H1 (cell line): ENCODE measurements at regions not wholly inside any gene's neighbourhood (a gene's known extent, or its start where the extent isn't known, plus 50 kb on each side); places are given as distances from the start of the nearest gene placed in this dataset.

Experiments used
- CTCF ChIA-PET: fragments of 300-600 bp; sonication (Branson Sonifier 250); formaldehyde crosslinking; loops from one replicate; lab custom pipeline; 2021; ENCODE audit not compliant: partially characterized antibody; lab: Charles Lee
- POLR2A ChIA-PET: fragments of 300-600 bp; sonication (Branson Sonifier 250); formaldehyde crosslinking; loops from one replicate; lab custom pipeline; 2021; ENCODE audit warnings: inconsistent platforms; ENCODE audit not compliant: partially characterized antibody; lab: Charles Lee
- DNase-seq, 2 experiments: peaks; one replicate each; pipeline versions ENCODE4 v3.0.0 to v3.0.0-alpha.2; 2010 to 2022; ENCODE audit warnings: low spot score in 2 of 2, low read depth in 1 of 2, mixed read lengths in 1 of 2
- FAIRE-seq: peaks from 2 replicates; lab custom pipeline; 2011; peaks lifted over from hg19 to GRCh38; lab: Jason Lieb, UNC
- H2AFZ ChIP-seq: 2 replicates; pipeline ENCODE4 v1.8.1; 2012; ENCODE audit warnings: low read length, inconsistent platforms
- H2AK5ac ChIP-seq: 2 replicates; pipeline ENCODE4 v1.6.1; 2013; ENCODE audit warnings: low read depth, low read length
- H2BK120ac ChIP-seq: replicated peaks from 2 replicates; pipeline ENCODE3; 2013; ENCODE audit warnings: low read depth, low read length, inconsistent platforms
- H2BK12ac ChIP-seq: 2 replicates; pipeline ENCODE4 v1.6.1; 2013; ENCODE audit warnings: low read depth, low read length
- H2BK15ac ChIP-seq: 2 replicates; pipeline ENCODE4 v1.6.1; 2013; ENCODE audit warnings: low read length
- H2BK20ac ChIP-seq: 2 replicates; pipeline ENCODE4 v1.6.1; 2013; ENCODE audit warnings: low read length
- H2BK5ac ChIP-seq: 2 replicates; pipeline ENCODE4 v1.6.1; 2013; ENCODE audit warnings: low read depth, low read length
- H3K14ac ChIP-seq: 2 replicates; pipeline ENCODE4 v1.6.1; 2013; ENCODE audit warnings: inconsistent platforms; ENCODE audit not compliant: insufficient read length
- H3K18ac ChIP-seq: 2 replicates; pipeline ENCODE4 v1.6.1; 2013; ENCODE audit warnings: low read length; ENCODE audit errors: extremely low read depth
- H3K23ac ChIP-seq: 2 replicates; pipeline ENCODE4 v1.6.1; 2013; ENCODE audit warnings: inconsistent platforms; ENCODE audit not compliant: insufficient read length
- H3K23me2 ChIP-seq: 2 replicates; pipeline ENCODE4 v1.6.1; 2013; ENCODE audit warnings: low read depth, low read length
- H3K27ac ChIP-seq: 2 replicates; pipeline ENCODE4 v1.6.1; 2011; ENCODE audit warnings: low read depth, low read length, inconsistent platforms
- H3K27me3 ChIP-seq, 4 experiments: replicated peaks in 1 of 4; 1 replicate in 1 of 4; 2 replicates in 3 of 4; pipeline versions ENCODE4 v1.6.1 to v1.8.1; 2011 to 2013; ENCODE audit warnings: low read length in 3 of 4, mild to moderate bottlenecking in 3 of 4, inconsistent platforms in 2 of 4, mixed read lengths in 2 of 4, moderate library complexity in 1 of 4; ENCODE audit not compliant: control insufficient read depth in 3 of 4, insufficient read depth in 3 of 4; ENCODE audit errors: extremely low read depth in 1 of 4
- H3K36me3 ChIP-seq, 4 experiments: 2 replicates each; pipeline versions ENCODE4 v1.6.1 to v1.8.1; 2011 to 2013; ENCODE audit warnings: mild to moderate bottlenecking in 4 of 4, low read length in 3 of 4, moderate library complexity in 2 of 4, control low read depth in 1 of 4, inconsistent platforms in 1 of 4; ENCODE audit not compliant: insufficient read depth in 4 of 4, control insufficient read depth in 2 of 4
- H3K4ac ChIP-seq: replicated peaks from 2 replicates; pipeline ENCODE3; 2013; ENCODE audit warnings: low read length, low read depth, mixed read lengths, inconsistent platforms; ENCODE audit not compliant: insufficient read length
- H3K4me1 ChIP-seq, 4 experiments: replicated peaks in 1 of 4; 1 replicate in 1 of 4; 2 replicates in 3 of 4; pipeline versions ENCODE4 v1.6.1 to v1.8.1; 2011 to 2013; ENCODE audit warnings: low read length in 3 of 4, inconsistent platforms in 2 of 4, mixed read lengths in 1 of 4; ENCODE audit not compliant: insufficient read depth in 4 of 4, control insufficient read depth in 3 of 4
- H3K4me2 ChIP-seq, 2 experiments: 2 replicates each; pipeline versions ENCODE4 v1.6.1 to v1.8.1; 2011 to 2013; ENCODE audit warnings: low read depth in 2 of 2, low read length in 2 of 2, control low read depth in 1 of 2, inconsistent platforms in 1 of 2, mild to moderate bottlenecking in 1 of 2; ENCODE audit not compliant: insufficient read depth in 1 of 2
- H3K4me3 ChIP-seq, 4 experiments: fragments of 200-600, 300-600 bp in 1 of 4; sonication (generic), shearing (Covaris generic), sonication (Bioruptor Twin) in 1 of 4; 2 replicates each; pipeline versions ENCODE4 v1.5.1 to v1.8.1; 2011 to 2016; ENCODE audit warnings: low read length in 4 of 4, low read depth in 3 of 4, control low read depth in 2 of 4, inconsistent platforms in 2 of 4, mild to moderate bottlenecking in 2 of 4, mixed read lengths in 1 of 4, moderate library complexity in 1 of 4; ENCODE audit not compliant: insufficient read depth in 2 of 4; ENCODE audit errors: extremely low read depth in 1 of 4
- H3K56ac ChIP-seq: replicated peaks from 2 replicates; pipeline ENCODE3; 2013; ENCODE audit warnings: low read depth, mild to moderate bottlenecking, mixed read lengths, low read length, inconsistent platforms; ENCODE audit not compliant: insufficient read length
- H3K79me1 ChIP-seq: 2 replicates; pipeline ENCODE4 v1.6.1; 2013; ENCODE audit warnings: low read depth, low read length, control low read depth
- H3K79me2 ChIP-seq, 2 experiments: 2 replicates each; pipeline versions ENCODE4 v1.6.1 to v1.8.1; 2012 to 2013; ENCODE audit warnings: low read length in 2 of 2, mild to moderate bottlenecking in 2 of 2, inconsistent platforms in 1 of 2; ENCODE audit not compliant: insufficient read depth in 2 of 2, control insufficient read depth in 1 of 2
- H3K9ac ChIP-seq, 4 experiments: replicated peaks in 1 of 4; 1 replicate in 1 of 4; 2 replicates in 3 of 4; pipeline versions ENCODE4 v1.6.1 to v1.8.1; 2011 to 2013; ENCODE audit warnings: low read depth in 3 of 4, low read length in 3 of 4, control low read depth in 2 of 4, mild to moderate bottlenecking in 2 of 4, moderate library complexity in 2 of 4, inconsistent platforms in 1 of 4; ENCODE audit errors: extremely low read depth in 1 of 4
- H3K9me3 ChIP-seq, 2 experiments: 2 replicates each; pipeline versions ENCODE4 v1.6.1 to v1.8.1; 2012 to 2013; ENCODE audit warnings: mild to moderate bottlenecking in 2 of 2, moderate library complexity in 2 of 2, control low read depth in 1 of 2, inconsistent platforms in 1 of 2, low read depth in 1 of 2, low read length in 1 of 2, mixed read lengths in 1 of 2; ENCODE audit not compliant: insufficient read depth in 2 of 2
- H4K20me1 ChIP-seq, 2 experiments: replicated peaks in 1 of 2; 2 replicates each; pipeline versions ENCODE3 to v1.8.1; 2011 to 2013; ENCODE audit warnings: inconsistent platforms in 2 of 2, low read length in 2 of 2, mild to moderate bottlenecking in 1 of 2; ENCODE audit not compliant: insufficient read depth in 2 of 2, control insufficient read depth in 1 of 2
- H4K5ac ChIP-seq: 2 replicates; pipeline ENCODE4 v1.6.1; 2013; ENCODE audit warnings: low read length, low read depth, mixed read lengths, inconsistent platforms; ENCODE audit not compliant: insufficient read length
- H4K8ac ChIP-seq: 2 replicates; pipeline ENCODE4 v1.8.0; 2013; ENCODE audit warnings: mild to moderate bottlenecking, moderate library complexity, low read length, inconsistent platforms; ENCODE audit not compliant: insufficient read depth; ENCODE audit errors: extremely low read depth
- H4K91ac ChIP-seq: replicated peaks from 2 replicates; pipeline ENCODE3; 2013; ENCODE audit warnings: low read length, mixed read lengths, inconsistent platforms; ENCODE audit not compliant: insufficient read length
- RFX5 ChIP-seq: IDR thresholded peaks from 2 replicates; pipeline ENCODE4 v1.6.1; 2011; ENCODE audit warnings: low read depth, low read length, improper control_type of control experiment, borderline replicate concordance
- SP4 ChIP-seq: IDR thresholded peaks from 2 replicates; pipeline ENCODE4 v1.6.1; 2012; ENCODE audit warnings: low read length, inconsistent platforms
- ZNF274 ChIP-seq: IDR thresholded peaks from 2 replicates; pipeline ENCODE4 v1.7.0; 2012; ENCODE audit warnings: low read length, borderline replicate concordance; ENCODE audit errors: extremely low read depth
- WGBS, 2 experiments: shearing (Covaris generic) in 1 of 2; methylation state at CpG; one replicate each; pipeline versions ENCODE4 v1.1.6 to v1.1.7; 2013 to 2015; ENCODE audit warnings: low lambda C conversion rate in 2 of 2, mixed read lengths in 2 of 2, inconsistent platforms in 1 of 2, low coverage in 1 of 2, missing lambda C conversion rate in 1 of 2; ENCODE audit not compliant: insufficient replicate concordance in 2 of 2, insufficient coverage in 1 of 2, insufficient read length in 1 of 2; ENCODE audit errors: extremely low coverage in 1 of 2, missing lambda C conversion rate in 1 of 2; 5-methylcytosine and 5-hydroxymethylcytosine counted together

- POLR2A ChIA-PET = no interaction called here
- Histone ChIP-seq H4K91ac (no peak overlapping the region), H2BK15ac (no peak overlapping the region), H2AFZ (no peak overlapping the region), H3K36me3 (no peaks in the 10 kb centered on the region), H3K27ac (no peak overlapping the region), H2BK5ac (no peak overlapping the region), H3K27me3 (no peaks in the 10 kb centered on the region), H2BK20ac (no peak overlapping the region), H3K4me3 (no peak overlapping the region), H2BK12ac (no peak overlapping the region), H3K4me2 (no peak overlapping the region), H4K5ac (no peak overlapping the region), H3K18ac (no peak overlapping the region), H3K79me1 (no peaks in the 10 kb centered on the region), H3K79me2 (no peaks in the 10 kb centered on the region), H4K8ac (no peak overlapping the region), H2BK120ac (no peak overlapping the region), H2AK5ac (no peak overlapping the region), H4K20me1 (no peaks in the 10 kb centered on the region), H3K4me1 (no peaks in the 10 kb centered on the region), H3K23me2 (no peaks in the 10 kb centered on the region), H3K23ac (no peak overlapping the region), H3K4ac (no peak overlapping the region), H3K14ac (no peak overlapping the region), H3K56ac (no peak overlapping the region), H3K9ac (no peak overlapping the region), H3K9me3 (no peaks in the 10 kb centered on the region)
- CTCF ChIA-PET = no interaction called here
- no peak for DNase-seq
- WGBS, 2 experiments = 92% methylated on average over 1 of the region's 1 CpG; no CpG with 5 or more reads in 1 of the 2 experiments
- FAIRE-seq = no peak
- no peak for TF ChIP-seq RFX5
- TF ChIP-seq ZNF274 = no peak
- TF ChIP-seq SP4 = no peak
Measured at GRCh38 chr18:45336448-45336847, 278.8 kb upstream of the SLC14A2 start.
